Activated T-helper 1 cell treated with anti-CD3 and anti-CD28 coated beads, Interleukin-2, amount 50 U/mL, for 16 hours (primary cell): ENCODE measurements at regions not wholly inside any gene's neighbourhood (a gene's known extent, or its start where the extent isn't known, plus 50 kb on each side); places are given as distances from the start of the nearest gene placed in this dataset.

Source experiments
- DNase-seq, 2 donors: peaks; one replicate each; pipeline ENCODE4 v3.0.0-alpha.2; 2020; ENCODE audit warnings: low read depth in 1 of 2, low spot score in 1 of 2

- DNase-seq = no peak
Measured at GRCh38 chr5:6910950-6911349, 197.7 kb downstream of the TENT4A start.

- no peak for DNase-seq
Measured at GRCh38 chr5:6914347-6914746, 201.1 kb downstream of the TENT4A start.

- DNase-seq = no peak
Measured at GRCh38 chr5:6915574-6915973, 202.3 kb downstream of the TENT4A start.

GRCh38 chr5:6918255-6918654 is 205.0 kb downstream of the TENT4A start:
- DNase-seq = no peak

GRCh38 chr5:6920628-6921256 is 207.5 kb downstream of the TENT4A start:
- no peak for DNase-seq

GRCh38 chr5:6926491-6927038 is 213.3 kb downstream of the TENT4A start:
- no peak for DNase-seq

- DNase-seq = no peak
Measured at GRCh38 chr5:6936031-6936430, 222.8 kb downstream of the TENT4A start.

- no peak for DNase-seq
Measured at GRCh38 chr5:6937677-6938076, 224.4 kb downstream of the TENT4A start.

- DNase-seq = no peak
Measured at GRCh38 chr5:6941631-6942030, 228.4 kb downstream of the TENT4A start.

GRCh38 chr5:6943197-6944112 is 230.2 kb downstream of the TENT4A start:
- no peak for DNase-seq

- DNase-seq = no peak
Measured at GRCh38 chr5:6948562-6948961, 235.3 kb downstream of the TENT4A start.

- DNase-seq = no peak
Measured at GRCh38 chr5:6949230-6949629, 236.0 kb downstream of the TENT4A start.

- no peak for DNase-seq
Measured at GRCh38 chr5:6950250-6950649, 237.0 kb downstream of the TENT4A start.

- DNase-seq = no peak
Measured at GRCh38 chr5:6950860-6951259, 237.6 kb downstream of the TENT4A start.

GRCh38 chr5:6961123-6961522 is 247.9 kb downstream of the TENT4A start:
- DNase-seq = no peak

- no peak for DNase-seq
Measured at GRCh38 chr5:6961837-6962635, 248.8 kb downstream of the TENT4A start.

- no peak for DNase-seq
Measured at GRCh38 chr5:6976971-6977370, 263.7 kb downstream of the TENT4A start.

GRCh38 chr5:6979061-6979460 is 265.8 kb downstream of the TENT4A start:
- no peak for DNase-seq

- no peak for DNase-seq
Measured at GRCh38 chr5:6989230-6989629, 276.0 kb downstream of the TENT4A start.

GRCh38 chr5:6994097-6994496 is 280.9 kb downstream of the TENT4A start:
- DNase-seq = no peak

- no peak for DNase-seq
Measured at GRCh38 chr5:6995115-6995514, 281.9 kb downstream of the TENT4A start.
